CD14-positive monocyte (primary cell): ENCODE measurements at regions not wholly inside any gene's neighbourhood (a gene's known extent, or its start where the extent isn't known, plus 50 kb on each side); places are given as distances from the start of the nearest gene placed in this dataset.

Source experiments
- DNase-seq, 3 donors: peaks; one replicate each; pipeline ENCODE4 v3.0.0-alpha.2; 2011 to 2022
- H2AFZ ChIP-seq: 2 replicates; pipeline ENCODE4 v1.6.0; 2012; ENCODE audit warnings: mild to moderate bottlenecking, low read depth, low read length, inconsistent platforms; ENCODE audit not compliant: insufficient read depth, poor library complexity, severe bottlenecking
- H3K27ac ChIP-seq, 2 donors: 1 replicate in 1 of 2; 2 replicates in 1 of 2; pipeline ENCODE4 v1.5.1; 2012 to 2013; ENCODE audit warnings: low read length in 2 of 2, control low read depth in 1 of 2, inconsistent platforms in 1 of 2, low read depth in 1 of 2, mild to moderate bottlenecking in 1 of 2
- H3K27me3 ChIP-seq, 2 donors: one replicate each; pipeline versions ENCODE4 v1.6.0 to v1.6.1; 2011 to 2013; ENCODE audit warnings: low read length in 2 of 2; ENCODE audit not compliant: control insufficient read depth in 2 of 2, insufficient read depth in 2 of 2
- H3K36me3 ChIP-seq, 2 donors: replicated peaks in 1 of 2; 1 replicate in 1 of 2; 2 replicates in 1 of 2; pipeline versions ENCODE4 v1.5.1 to v1.6.1; 2012 to 2013; ENCODE audit warnings: low read length in 2 of 2, control low read depth in 1 of 2, inconsistent platforms in 1 of 2, mild to moderate bottlenecking in 1 of 2; ENCODE audit not compliant: insufficient read depth in 2 of 2, control insufficient read depth in 1 of 2
- H3K4me1 ChIP-seq, 2 donors: 1 replicate in 1 of 2; 2 replicates in 1 of 2; pipeline versions ENCODE4 v1.5.1 to v1.6.1; 2012 to 2013; ENCODE audit warnings: low read length in 2 of 2, control low read depth in 1 of 2, inconsistent platforms in 1 of 2, mild to moderate bottlenecking in 1 of 2, moderate library complexity in 1 of 2; ENCODE audit not compliant: insufficient read depth in 2 of 2, control insufficient read depth in 1 of 2
- H3K4me2 ChIP-seq: replicated peaks from 2 replicates; pipeline ENCODE3; 2012; ENCODE audit warnings: low read length, moderate library complexity, mild to moderate bottlenecking; ENCODE audit not compliant: poor library complexity, severe bottlenecking; ENCODE audit errors: extremely low read depth
- H3K4me3 ChIP-seq, 3 experiments: fragments of 200-600 bp in 1 of 3; sonication (generic) in 1 of 3; replicated peaks in 1 of 3; 1 replicate in 2 of 3; 2 replicates in 1 of 3; pipeline ENCODE4 v1.5.1; 2011 to 2013; ENCODE audit warnings: low read length in 3 of 3, mild to moderate bottlenecking in 3 of 3, control low read depth in 2 of 3, low read depth in 2 of 3, inconsistent platforms in 1 of 3, moderate library complexity in 1 of 3
- H3K79me2 ChIP-seq: 2 replicates; pipeline ENCODE4 v1.6.0; 2012; ENCODE audit warnings: mild to moderate bottlenecking, control low read depth, inconsistent platforms, low read length, moderate library complexity; ENCODE audit not compliant: insufficient read depth
- H3K9ac ChIP-seq: 2 replicates; pipeline ENCODE4 v1.6.0; 2017; ENCODE audit warnings: low read length, mild to moderate bottlenecking; ENCODE audit not compliant: insufficient read depth, poor library complexity, severe bottlenecking
- H3K9me3 ChIP-seq, 2 donors: replicated peaks in 1 of 2; 1 replicate in 1 of 2; 2 replicates in 1 of 2; pipeline versions ENCODE4 v1.5.1 to v1.6.1; 2012 to 2013; ENCODE audit warnings: low read length in 2 of 2, control low read depth in 1 of 2; ENCODE audit not compliant: control insufficient read depth in 1 of 2, insufficient read depth in 1 of 2
- H4K20me1 ChIP-seq: 2 replicates; pipeline ENCODE4 v1.6.0; 2012; ENCODE audit warnings: mild to moderate bottlenecking, low read length, control low read depth, moderate library complexity; ENCODE audit not compliant: insufficient read depth
- H3K27ac Mint-ChIP-seq, 7 donors: one replicate each; pipeline ENCODE4 v1.8.0; 2020; ENCODE audit warnings: mild to moderate bottlenecking in 7 of 7, mixed read lengths in 7 of 7, moderate library complexity in 6 of 7, inconsistent platforms in 2 of 7
- H3K27me3 Mint-ChIP-seq, 3 donors: one replicate each; pipeline ENCODE4 v1.8.0; 2021 to 2022; ENCODE audit warnings: low read depth in 3 of 3, mild to moderate bottlenecking in 3 of 3, mixed read lengths in 3 of 3, moderate library complexity in 3 of 3, inconsistent platforms in 1 of 3
- H3K36me3 Mint-ChIP-seq, 2 donors: one replicate each; pipeline ENCODE4 v1.8.0; 2020; ENCODE audit warnings: mixed read lengths in 2 of 2, inconsistent platforms in 1 of 2, mild to moderate bottlenecking in 1 of 2
- H3K4me1 Mint-ChIP-seq: one replicate; pipeline ENCODE4 v1.8.0; 2020; ENCODE audit warnings: mild to moderate bottlenecking, mixed read lengths
- H3K4me3 Mint-ChIP-seq, 2 donors: one replicate each; pipeline ENCODE4 v1.8.0; 2020; ENCODE audit warnings: mild to moderate bottlenecking in 2 of 2, mixed read lengths in 2 of 2, moderate library complexity in 1 of 2
- H3K9me3 Mint-ChIP-seq, 7 donors: one replicate each; pipeline ENCODE4 v1.8.0; 2020 to 2022; ENCODE audit warnings: mixed read lengths in 7 of 7, mild to moderate bottlenecking in 6 of 7, moderate library complexity in 6 of 7, inconsistent platforms in 2 of 7
- WGBS: methylation state at CpG from one replicate; pipeline ENCODE4 v1.1.5; 2013; ENCODE audit warnings: missing lambda C conversion rate; ENCODE audit not compliant: insufficient coverage; 5-methylcytosine and 5-hydroxymethylcytosine counted together
- intact Hi-C, 2 donors: fragments of 100-400 bp; cut with micrococcal nuclease; formaldehyde crosslinking; loops; one replicate each; pipeline versions ENCODE4 v1.15.0 to v1.15.1; 2023
- TF ChIP-seq, protein P1 (sequence below): fragments of 200-600 bp; IDR thresholded peaks from one replicate; pipeline ENCODE4 v1.8.0; 2022; ENCODE audit warnings: antibody characterized with exemption, mild to moderate bottlenecking

DNA sequence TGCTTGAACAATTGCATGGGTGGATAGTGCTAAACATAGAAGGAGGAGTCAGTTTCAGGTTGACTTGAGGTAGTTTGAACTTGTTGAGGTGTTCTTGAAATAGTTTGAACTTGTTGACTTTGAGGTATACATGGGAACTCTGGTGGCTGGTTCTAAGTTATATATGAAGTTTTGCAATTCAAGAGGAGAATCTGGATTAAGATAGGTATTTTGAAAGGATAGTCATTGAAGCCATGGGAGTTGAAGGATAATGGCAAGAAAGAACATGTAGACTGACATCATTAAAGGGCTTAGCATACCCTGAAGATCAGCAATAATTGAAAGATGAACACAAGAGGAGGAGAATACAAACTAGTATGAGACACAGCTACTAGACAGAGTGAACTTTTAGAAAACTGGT lies 181.9 kb upstream of the MRPS30 start:
- no peak overlapping the region for H3K4me2 ChIP-seq
- H3K27me3 Mint-ChIP-seq, result no peaks in the 10 kb centered on the region
- H3K27ac Mint-ChIP-seq, result no peak overlapping the region
- no peak overlapping the region for H3K9ac ChIP-seq
- H3K36me3 ChIP-seq, result no peaks in the 10 kb centered on the region
- H3K9me3 Mint-ChIP-seq, result peaks cover 1 to 8% (median 3%) of the 10 kb centered on the region in 7 donors
- no peak overlapping the region for H3K27ac ChIP-seq
- H3K9me3 ChIP-seq, result peaks cover 3 to 6% of the 10 kb centered on the region in 2 donors
- H2AFZ ChIP-seq, result no peak overlapping the region
- H3K4me3 Mint-ChIP-seq, result no peak overlapping the region
- TF ChIP-seq, protein P1, sequence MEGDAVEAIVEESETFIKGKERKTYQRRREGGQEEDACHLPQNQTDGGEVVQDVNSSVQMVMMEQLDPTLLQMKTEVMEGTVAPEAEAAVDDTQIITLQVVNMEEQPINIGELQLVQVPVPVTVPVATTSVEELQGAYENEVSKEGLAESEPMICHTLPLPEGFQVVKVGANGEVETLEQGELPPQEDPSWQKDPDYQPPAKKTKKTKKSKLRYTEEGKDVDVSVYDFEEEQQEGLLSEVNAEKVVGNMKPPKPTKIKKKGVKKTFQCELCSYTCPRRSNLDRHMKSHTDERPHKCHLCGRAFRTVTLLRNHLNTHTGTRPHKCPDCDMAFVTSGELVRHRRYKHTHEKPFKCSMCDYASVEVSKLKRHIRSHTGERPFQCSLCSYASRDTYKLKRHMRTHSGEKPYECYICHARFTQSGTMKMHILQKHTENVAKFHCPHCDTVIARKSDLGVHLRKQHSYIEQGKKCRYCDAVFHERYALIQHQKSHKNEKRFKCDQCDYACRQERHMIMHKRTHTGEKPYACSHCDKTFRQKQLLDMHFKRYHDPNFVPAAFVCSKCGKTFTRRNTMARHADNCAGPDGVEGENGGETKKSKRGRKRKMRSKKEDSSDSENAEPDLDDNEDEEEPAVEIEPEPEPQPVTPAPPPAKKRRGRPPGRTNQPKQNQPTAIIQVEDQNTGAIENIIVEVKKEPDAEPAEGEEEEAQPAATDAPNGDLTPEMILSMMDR, result no peak
- no peaks in the 10 kb centered on the region for H3K4me1 ChIP-seq
- H3K79me2 ChIP-seq, result no peaks in the 10 kb centered on the region
- no peaks in the 10 kb centered on the region for H3K27me3 ChIP-seq
- intact Hi-C loops, result no loop called here
- DNase-seq, result no peak
- H4K20me1 ChIP-seq, result no peaks in the 10 kb centered on the region
- no peaks in the 10 kb centered on the region for H3K4me1 Mint-ChIP-seq
- no peak overlapping the region for H3K4me3 ChIP-seq
- no peaks in the 10 kb centered on the region for H3K36me3 Mint-ChIP-seq

DNA sequence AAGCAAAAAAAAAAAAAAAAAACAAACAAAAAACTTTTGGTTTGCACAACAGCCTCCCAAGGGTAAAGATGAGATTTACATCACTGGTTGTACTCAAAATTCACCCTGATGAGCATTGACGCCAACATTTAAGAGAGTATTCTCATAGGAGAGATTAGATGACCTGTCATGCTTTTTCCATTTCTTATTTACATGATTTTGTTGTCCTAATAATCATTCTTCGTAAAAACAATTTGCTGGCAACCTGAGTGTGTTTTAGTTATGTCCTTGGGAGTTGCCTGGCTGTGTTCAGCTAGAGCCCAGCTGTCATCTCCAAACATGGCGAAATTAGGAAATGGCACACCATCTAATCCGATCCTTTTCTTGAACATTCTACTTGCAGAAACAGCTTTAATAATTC lies 186.4 kb upstream of the MRPS30 start:
- H3K9me3 ChIP-seq, result peaks cover 0 to 3% of the 10 kb centered on the region in 2 donors
- TF ChIP-seq, protein P1, result no peak
- no peak overlapping the region for H3K9ac ChIP-seq
- no CpG with 5 or more reads among the region's 4 CpGs for WGBS
- no peaks in the 10 kb centered on the region for H3K27me3 ChIP-seq
- H3K36me3 ChIP-seq, result no peaks in the 10 kb centered on the region
- no peaks in the 10 kb centered on the region for H3K4me1 ChIP-seq
- no peaks in the 10 kb centered on the region for H4K20me1 ChIP-seq
- H3K4me2 ChIP-seq, result no peak overlapping the region
- Mint-ChIP-seq H3K27me3 (no peaks in the 10 kb centered on the region), H3K36me3 (no peaks in the 10 kb centered on the region), H3K9me3 (peaks cover 0 to 8% (median 2%) of the 10 kb centered on the region in 7 donors), H3K4me1 (no peaks in the 10 kb centered on the region), H3K4me3 (no peak overlapping the region), H3K27ac (no peak overlapping the region)
- no peak overlapping the region for H2AFZ ChIP-seq
- no peak for DNase-seq
- H3K4me3 ChIP-seq, result no peak overlapping the region
- no peak overlapping the region for H3K27ac ChIP-seq
- no peaks in the 10 kb centered on the region for H3K79me2 ChIP-seq
- intact Hi-C loops, result no loop called here
